ENCODE measurements at regions not wholly inside any gene's neighbourhood (a gene's known extent, or its start where the extent isn't known, plus 50 kb on each side); places are given as distances from the start of the nearest gene placed in this dataset.

GRCh38 chr11:81220146-81220895, 1513.3 kb downstream of the FAM181B start:
- TF ChIP-seq CTCF (IDR thresholded peaks at IDR 0.05; ENCODE audit: low read depth, low read length, poor library complexity, severe bottlenecking) (no peak), EZH2phosphoT487 (IDR thresholded peaks at IDR 0.05; ENCODE audit: borderline replicate concordance, low read length) (no peak)
